Karpas-422 (cell line): ENCODE measurements at regions not wholly inside any gene's neighbourhood (a gene's known extent, or its start where the extent isn't known, plus 50 kb on each side); places are given as distances from the start of the nearest gene placed in this dataset.

Experiments used
- DNase-seq: peaks from one replicate; pipeline ENCODE4 v3.0.0-alpha.2; 2015
- H2AFZ ChIP-seq: fragments of 200-600 bp; sonication (generic); 2 replicates; pipeline ENCODE4 v1.6.1; 2014; ENCODE audit warnings: antibody characterized with exemption, low read length, mixed read lengths
- H3K27ac ChIP-seq: fragments of 200-600 bp; sonication (generic); 2 replicates; pipeline ENCODE4 v1.5.1; 2014; ENCODE audit warnings: mild to moderate bottlenecking, low read length, moderate library complexity
- H3K27me3 ChIP-seq: fragments of 200-600 bp; sonication (generic); 2 replicates; pipeline ENCODE4 v1.6.1; 2014; ENCODE audit warnings: low read length, mixed read lengths
- H3K36me3 ChIP-seq: fragments of 200-600 bp; sonication (generic); 2 replicates; pipeline ENCODE4 v1.6.1; 2014; ENCODE audit warnings: low read length, mixed read lengths; ENCODE audit not compliant: insufficient read depth
- H3K4me1 ChIP-seq: fragments of 200-600 bp; sonication (generic); 2 replicates; pipeline ENCODE4 v1.6.1; 2014; ENCODE audit warnings: mild to moderate bottlenecking, low read length, mixed read lengths
- H3K4me2 ChIP-seq: fragments of 200-600 bp; sonication (generic); 2 replicates; pipeline ENCODE4 v1.6.1; 2014; ENCODE audit warnings: low read length, low read depth, mild to moderate bottlenecking; ENCODE audit not compliant: poor library complexity, severe bottlenecking
- H3K4me3 ChIP-seq: fragments of 200-600 bp; sonication (generic); 2 replicates; pipeline ENCODE4 v1.5.1; 2014; ENCODE audit warnings: mild to moderate bottlenecking, antibody characterized with exemption, low read length, mixed read lengths
- H3K79me2 ChIP-seq: fragments of 200-600 bp; sonication (generic); 2 replicates; pipeline ENCODE4 v1.6.1; 2014; ENCODE audit warnings: mild to moderate bottlenecking, low read length, mixed read lengths
- H3K9ac ChIP-seq: fragments of 200-600 bp; sonication (generic); 2 replicates; pipeline ENCODE4 v1.6.0; 2014; ENCODE audit warnings: low read length
- H3K9me2 ChIP-seq: fragments of 200-600 bp; sonication (generic), shearing (Covaris generic); replicated peaks from 2 replicates; pipeline ENCODE4 v1.6.0; 2014; ENCODE audit warnings: mild to moderate bottlenecking, low read length, moderate library complexity; ENCODE audit not compliant: insufficient read depth
- H3K9me3 ChIP-seq: fragments of 300-700, 200-600 bp; sonication (generic); 2 replicates; pipeline ENCODE4 v1.6.1; 2014; ENCODE audit warnings: low read length, mixed read lengths
- H4K20me1 ChIP-seq: fragments of 200-600 bp; sonication (generic); 2 replicates; pipeline ENCODE4 v1.6.1; 2014; ENCODE audit warnings: mild to moderate bottlenecking, antibody characterized with exemption, low read length, low read depth; ENCODE audit not compliant: insufficient read depth

DNA sequence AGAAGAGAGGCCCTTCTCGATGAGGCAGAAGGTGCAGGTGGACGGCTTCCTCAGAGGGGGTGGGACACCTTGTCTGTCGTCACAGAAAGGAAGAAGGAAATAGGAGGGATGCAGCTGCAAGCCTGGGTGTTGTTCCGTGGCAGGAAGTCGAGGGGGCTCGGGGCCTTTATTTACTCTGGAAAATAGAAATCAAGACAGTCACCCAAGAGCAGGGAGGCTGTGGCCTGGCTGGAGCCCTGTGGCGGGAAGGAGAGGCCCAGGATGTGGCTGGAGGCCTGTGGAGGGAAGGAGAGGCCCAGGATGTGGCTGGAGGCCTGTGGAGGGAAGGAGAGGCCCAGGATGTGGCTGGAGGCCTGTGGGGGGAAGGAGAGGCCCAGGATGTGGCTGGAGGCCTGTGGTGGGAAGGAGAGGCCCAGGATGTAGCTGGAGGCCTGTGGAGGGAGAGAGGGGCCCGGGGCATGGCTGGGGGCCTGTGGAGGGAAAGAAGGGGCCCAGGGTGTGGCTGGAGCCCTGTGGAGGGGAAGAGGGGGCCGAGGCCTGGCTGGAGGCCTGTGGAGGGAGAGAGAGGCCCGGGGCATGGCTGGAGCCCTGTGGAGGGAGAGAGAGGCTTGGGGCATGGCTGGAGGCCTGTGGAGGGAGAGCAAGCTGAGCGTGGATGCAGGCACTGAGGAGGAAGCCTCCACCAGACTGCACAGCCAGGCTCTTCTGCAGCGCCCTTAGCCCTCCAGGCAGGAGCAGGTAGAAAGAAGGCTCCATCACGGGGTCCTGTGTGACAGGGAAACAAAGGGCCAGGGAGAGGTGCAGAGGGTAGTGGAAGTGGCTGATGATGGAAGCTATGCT lies 97.3 kb upstream of the SFMBT2 start:
- peak overlapping the region; percentile 44; the same call in 1 of the 2 replicates for H2AFZ ChIP-seq

DNA sequence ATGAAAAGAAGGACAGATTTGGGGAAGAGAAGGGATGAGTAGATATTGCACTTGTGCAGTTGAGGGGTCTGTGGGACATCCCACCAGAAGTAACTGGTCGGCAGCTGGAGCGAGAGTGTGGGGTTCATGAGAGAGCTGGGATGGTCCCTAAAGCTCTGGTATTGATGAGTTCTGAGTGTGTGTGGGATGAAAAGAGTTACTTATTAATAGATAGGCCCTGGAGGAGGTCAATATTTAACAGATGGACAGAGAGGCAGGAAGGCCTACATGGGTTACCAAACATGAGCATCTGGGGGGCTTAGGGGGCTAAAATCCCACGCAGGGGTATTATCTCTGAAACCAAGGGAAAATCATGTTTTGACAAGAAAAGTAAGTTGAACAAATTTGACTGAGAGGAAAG lies 95.7 kb upstream of the SFMBT2 start:
- no peak overlapping the region for H3K27ac ChIP-seq
- H3K9me3 ChIP-seq = peaks cover 5% of the 10 kb centered on the region; the same call in 1 of the 2 replicates
- no peaks in the 10 kb centered on the region for H3K79me2 ChIP-seq

More for the DNA sequence above, 97.3 kb upstream of the SFMBT2 start:
- H3K9ac ChIP-seq = peak overlapping the region; percentile 19; the same call in 1 of the 2 replicates
- H3K4me2 ChIP-seq = no peak overlapping the region
- H3K4me1 ChIP-seq = peaks cover 12% of the 10 kb centered on the region
- no peaks in the 10 kb centered on the region for H3K9me2 ChIP-seq
- H3K36me3 ChIP-seq = no peaks in the 10 kb centered on the region
- no peaks in the 10 kb centered on the region for H3K79me2 ChIP-seq
- H3K4me3 ChIP-seq = no peak overlapping the region
- no peaks in the 10 kb centered on the region for H4K20me1 ChIP-seq
- H3K9me3 ChIP-seq = peaks cover 5% of the 10 kb centered on the region; the same call in 1 of the 2 replicates
- H3K27me3 ChIP-seq = no peaks in the 10 kb centered on the region
- no peak for DNase-seq
- H3K27ac ChIP-seq = no peak overlapping the region

DNA sequence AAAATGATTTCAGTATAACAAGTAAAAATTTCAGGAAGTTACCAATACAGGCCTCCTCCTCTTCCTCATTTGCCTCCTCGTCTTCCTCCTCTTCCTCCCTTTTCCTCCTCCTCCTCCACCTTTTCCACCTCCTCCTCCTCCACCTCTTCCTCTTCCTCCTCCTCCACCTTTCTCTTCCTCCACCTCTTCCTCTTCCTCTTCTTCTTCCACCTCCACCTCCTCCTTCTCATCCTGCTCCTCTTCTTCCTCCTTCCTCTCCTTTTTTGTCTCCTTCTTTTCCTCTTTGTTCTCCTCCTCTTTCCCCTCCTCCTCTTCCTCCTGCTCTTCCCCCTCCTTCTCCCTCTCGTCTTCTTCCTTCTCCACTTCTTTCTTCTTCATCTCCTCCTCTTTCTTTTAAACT lies 94.4 kb upstream of the SFMBT2 start:
- Histone ChIP-seq H3K9ac (no peak overlapping the region), H3K36me3 (no peaks in the 10 kb centered on the region)

More for the DNA sequence above, 95.7 kb upstream of the SFMBT2 start:
- H2AFZ ChIP-seq = no peak overlapping the region
- H3K4me2 ChIP-seq = no peak overlapping the region
- H3K36me3 ChIP-seq = no peaks in the 10 kb centered on the region
- no peaks in the 10 kb centered on the region for H4K20me1 ChIP-seq
- peaks cover 12% of the 10 kb centered on the region for H3K4me1 ChIP-seq
- no peak overlapping the region for H3K4me3 ChIP-seq
- H3K9me2 ChIP-seq = no peaks in the 10 kb centered on the region
- no peaks in the 10 kb centered on the region for H3K27me3 ChIP-seq
- no peak overlapping the region for H3K9ac ChIP-seq
- DNase-seq = no peak

DNA sequence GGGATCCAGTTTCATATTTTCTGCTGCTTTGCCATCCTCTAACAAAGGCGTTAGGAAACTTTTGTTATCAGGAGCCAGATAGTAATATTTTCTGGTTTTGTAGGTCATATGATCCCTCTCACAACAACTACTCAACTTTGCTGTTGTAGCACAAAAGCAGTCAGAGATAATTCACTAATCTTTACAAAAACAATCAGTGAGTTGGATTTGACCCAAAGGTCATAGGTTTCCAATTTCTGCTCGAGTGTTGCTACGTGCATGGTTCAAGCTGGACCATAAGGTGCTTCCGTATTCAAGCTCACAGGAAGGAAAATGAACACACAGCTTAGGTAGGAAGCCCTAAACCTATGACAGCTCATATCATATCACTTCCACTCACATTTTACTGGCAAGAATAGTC lies 92.4 kb upstream of the SFMBT2 start:
- no peak for DNase-seq
- peaks cover 15% of the 10 kb centered on the region for H3K4me1 ChIP-seq
- no peak overlapping the region for H3K4me2 ChIP-seq
- no peak overlapping the region for H2AFZ ChIP-seq
- H3K9me2 ChIP-seq = no peaks in the 10 kb centered on the region
- H3K9ac ChIP-seq = no peak overlapping the region
- no peaks in the 10 kb centered on the region for H3K27me3 ChIP-seq
- H3K9me3 ChIP-seq = no peaks in the 10 kb centered on the region
- H3K27ac ChIP-seq = no peak overlapping the region
- no peaks in the 10 kb centered on the region for H3K79me2 ChIP-seq
- no peak overlapping the region for H3K4me3 ChIP-seq
- no peaks in the 10 kb centered on the region for H4K20me1 ChIP-seq
- no peaks in the 10 kb centered on the region for H3K36me3 ChIP-seq

More for the DNA sequence above, 94.4 kb upstream of the SFMBT2 start:
- peaks cover under 1% of the 10 kb centered on the region; the same call in 1 of the 2 replicates for H3K9me3 ChIP-seq
- no peak overlapping the region for H3K27ac ChIP-seq
- no peak overlapping the region for H3K4me2 ChIP-seq
- peaks cover 15% of the 10 kb centered on the region for H3K4me1 ChIP-seq
- H3K27me3 ChIP-seq = no peaks in the 10 kb centered on the region
- DNase-seq = no peak
- H2AFZ ChIP-seq = no peak overlapping the region
- H3K4me3 ChIP-seq = no peak overlapping the region
- H3K9me2 ChIP-seq = no peaks in the 10 kb centered on the region
- H3K79me2 ChIP-seq = no peaks in the 10 kb centered on the region
- no peaks in the 10 kb centered on the region for H4K20me1 ChIP-seq

DNA sequence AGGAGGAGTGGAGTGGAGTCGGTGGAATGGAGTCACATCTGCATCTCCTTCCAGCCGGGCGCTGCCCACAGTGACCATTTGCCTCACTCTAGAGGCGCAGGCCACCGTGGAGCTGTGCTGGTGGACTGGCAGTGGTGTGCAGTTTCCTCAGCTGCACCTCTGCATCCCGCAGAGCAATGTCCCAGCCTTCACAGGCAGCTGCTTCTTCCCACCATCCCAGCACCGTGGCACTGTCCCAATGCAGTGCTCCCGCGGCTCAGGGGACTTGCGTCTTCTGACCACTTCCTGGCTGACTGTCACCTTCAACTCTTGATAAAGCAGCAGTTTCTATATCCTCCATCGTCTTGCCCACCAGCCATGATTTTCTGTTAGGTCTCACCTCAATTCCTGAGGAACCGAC lies 90.3 kb upstream of the SFMBT2 start:
- no peak overlapping the region for H3K27ac ChIP-seq
- no peaks in the 10 kb centered on the region for H4K20me1 ChIP-seq
- H3K79me2 ChIP-seq = no peaks in the 10 kb centered on the region
- H3K4me3 ChIP-seq = no peak overlapping the region
- no peaks in the 10 kb centered on the region for H3K9me2 ChIP-seq
- H3K36me3 ChIP-seq = no peaks in the 10 kb centered on the region
- H3K4me1 ChIP-seq = peaks cover 15% of the 10 kb centered on the region
- DNase-seq = no peak
- no peak overlapping the region for H3K4me2 ChIP-seq
- no peak overlapping the region for H2AFZ ChIP-seq
- no peaks in the 10 kb centered on the region for H3K9me3 ChIP-seq
- no peaks in the 10 kb centered on the region for H3K27me3 ChIP-seq
- no peak overlapping the region for H3K9ac ChIP-seq

DNA sequence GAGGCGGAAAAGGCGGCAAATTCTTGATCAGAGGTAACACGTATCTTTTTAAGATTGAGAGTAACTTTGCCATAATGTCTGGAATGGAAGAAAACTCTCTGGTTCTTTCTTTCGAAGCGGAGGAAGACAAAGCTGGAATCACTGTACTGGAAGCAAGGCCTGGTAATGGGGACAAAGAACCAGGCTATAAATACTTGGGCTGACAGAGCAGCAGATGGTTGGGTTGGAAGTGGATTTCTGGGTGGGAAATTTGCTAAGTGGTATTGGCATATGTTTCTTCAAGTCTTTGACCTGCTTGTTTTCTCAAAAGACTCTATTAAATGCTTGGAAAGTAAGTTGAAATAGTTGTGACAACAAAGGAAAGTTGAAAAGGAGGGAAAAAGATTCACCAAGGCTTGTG lies 87.3 kb upstream of the SFMBT2 start:
- no peak overlapping the region for H3K27ac ChIP-seq
- no peaks in the 10 kb centered on the region for H3K9me3 ChIP-seq
- no peak for DNase-seq
- peaks cover 33% of the 10 kb centered on the region for H3K4me1 ChIP-seq
- no peaks in the 10 kb centered on the region for H3K27me3 ChIP-seq
- no peaks in the 10 kb centered on the region for H3K9me2 ChIP-seq
- H4K20me1 ChIP-seq = no peaks in the 10 kb centered on the region
- no peaks in the 10 kb centered on the region for H3K79me2 ChIP-seq
- H2AFZ ChIP-seq = no peak overlapping the region
- H3K9ac ChIP-seq = no peak overlapping the region
- no peaks in the 10 kb centered on the region for H3K36me3 ChIP-seq
- H3K4me3 ChIP-seq = no peak overlapping the region
- H3K4me2 ChIP-seq = no peak overlapping the region

DNA sequence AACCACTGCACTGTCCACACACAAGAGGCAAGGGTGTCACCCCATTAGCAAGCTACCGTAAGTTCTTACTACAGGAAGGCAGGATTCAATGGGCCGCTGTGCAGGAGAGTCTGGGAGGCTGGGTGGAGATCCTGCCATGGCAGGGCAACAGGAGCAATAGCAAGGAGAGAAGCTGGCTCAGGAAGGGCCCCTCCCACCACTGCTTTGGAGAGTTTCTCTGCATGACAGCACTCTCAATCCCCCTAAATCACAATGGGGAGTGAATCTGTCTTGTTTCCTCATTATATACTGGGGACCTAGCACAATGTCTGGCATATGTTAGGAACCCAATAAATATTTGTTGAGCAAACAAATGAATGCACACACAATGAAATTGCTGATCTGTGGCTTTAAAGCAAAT lies 83.2 kb upstream of the SFMBT2 start:
- no peak overlapping the region for H2AFZ ChIP-seq
- no peak overlapping the region for H3K27ac ChIP-seq
- DNase-seq = no peak
- H3K36me3 ChIP-seq = no peaks in the 10 kb centered on the region
- no peaks in the 10 kb centered on the region for H3K27me3 ChIP-seq
- H3K9me3 ChIP-seq = no peaks in the 10 kb centered on the region
- H3K4me2 ChIP-seq = no peak overlapping the region
- peaks cover 48% of the 10 kb centered on the region for H3K4me1 ChIP-seq
- no peaks in the 10 kb centered on the region for H4K20me1 ChIP-seq
- no peaks in the 10 kb centered on the region for H3K9me2 ChIP-seq
- H3K9ac ChIP-seq = no peak overlapping the region
- H3K4me3 ChIP-seq = no peak overlapping the region
- no peaks in the 10 kb centered on the region for H3K79me2 ChIP-seq

DNA sequence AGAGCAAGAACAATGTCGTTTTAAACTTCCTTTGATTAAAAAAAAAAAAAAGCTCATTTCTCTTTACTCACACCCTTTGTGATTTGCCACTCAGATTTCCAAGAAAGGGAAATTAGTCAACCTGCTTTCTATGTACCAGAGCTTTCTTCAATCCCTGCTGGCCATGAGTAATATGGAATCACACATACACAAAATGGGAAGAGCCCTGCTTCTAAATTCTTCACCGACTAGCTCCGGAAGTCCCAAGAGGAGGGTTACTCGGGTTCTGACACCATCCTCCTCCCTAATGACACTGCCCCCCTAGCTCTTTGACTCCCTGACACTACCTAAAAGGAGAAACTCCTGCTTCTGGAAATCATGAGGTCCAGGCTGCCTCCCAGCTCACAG lies 81.8 kb upstream of the SFMBT2 start:
- H3K36me3 ChIP-seq = no peaks in the 10 kb centered on the region
- H2AFZ ChIP-seq = no peak overlapping the region
- H3K27ac ChIP-seq = peak overlapping the region; percentile 54
- no peaks in the 10 kb centered on the region for H3K9me3 ChIP-seq
- no peak overlapping the region for H3K4me3 ChIP-seq
- H3K9ac ChIP-seq = peak overlapping the region; percentile 38; the same call in 1 of the 2 replicates
- no peak for DNase-seq
- H3K4me2 ChIP-seq = peak overlapping the region; percentile 49
- H3K27me3 ChIP-seq = no peaks in the 10 kb centered on the region
- no peaks in the 10 kb centered on the region for H3K9me2 ChIP-seq
- H3K79me2 ChIP-seq = no peaks in the 10 kb centered on the region
- H3K4me1 ChIP-seq = peaks cover 60% of the 10 kb centered on the region
- no peaks in the 10 kb centered on the region for H4K20me1 ChIP-seq
